ENCODE measurements at regions not wholly inside any gene's neighbourhood (a gene's known extent, or its start where the extent isn't known, plus 50 kb on each side); places are given as distances from the start of the nearest gene placed in this dataset.

DNA sequence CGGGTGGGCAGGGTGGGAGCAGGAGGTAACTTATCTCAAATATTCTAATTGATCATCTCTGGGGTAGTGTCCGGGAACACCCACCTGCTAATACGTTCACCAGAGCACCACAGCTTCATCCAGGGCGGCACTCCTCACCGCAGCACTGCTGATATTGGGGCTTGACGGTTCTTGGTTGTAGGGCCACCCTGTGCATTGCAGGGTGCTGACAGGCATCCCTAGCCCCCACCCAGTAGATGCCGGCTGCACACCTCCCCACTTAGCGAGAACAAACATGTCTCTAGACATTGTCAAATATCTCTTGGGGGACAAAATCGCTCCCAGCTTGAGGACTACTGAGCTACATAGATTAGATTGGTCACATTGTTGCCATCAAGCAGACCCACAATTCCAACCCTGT is 73.9 kb upstream of the WASF3 start:
- TF ChIP-seq, protein P1, sequence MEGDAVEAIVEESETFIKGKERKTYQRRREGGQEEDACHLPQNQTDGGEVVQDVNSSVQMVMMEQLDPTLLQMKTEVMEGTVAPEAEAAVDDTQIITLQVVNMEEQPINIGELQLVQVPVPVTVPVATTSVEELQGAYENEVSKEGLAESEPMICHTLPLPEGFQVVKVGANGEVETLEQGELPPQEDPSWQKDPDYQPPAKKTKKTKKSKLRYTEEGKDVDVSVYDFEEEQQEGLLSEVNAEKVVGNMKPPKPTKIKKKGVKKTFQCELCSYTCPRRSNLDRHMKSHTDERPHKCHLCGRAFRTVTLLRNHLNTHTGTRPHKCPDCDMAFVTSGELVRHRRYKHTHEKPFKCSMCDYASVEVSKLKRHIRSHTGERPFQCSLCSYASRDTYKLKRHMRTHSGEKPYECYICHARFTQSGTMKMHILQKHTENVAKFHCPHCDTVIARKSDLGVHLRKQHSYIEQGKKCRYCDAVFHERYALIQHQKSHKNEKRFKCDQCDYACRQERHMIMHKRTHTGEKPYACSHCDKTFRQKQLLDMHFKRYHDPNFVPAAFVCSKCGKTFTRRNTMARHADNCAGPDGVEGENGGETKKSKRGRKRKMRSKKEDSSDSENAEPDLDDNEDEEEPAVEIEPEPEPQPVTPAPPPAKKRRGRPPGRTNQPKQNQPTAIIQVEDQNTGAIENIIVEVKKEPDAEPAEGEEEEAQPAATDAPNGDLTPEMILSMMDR (IDR thresholded peaks at IDR 0.05 in 4 of 5, conservative IDR thresholded peaks at IDR 0.05 in 1 of 5), result no peak
- no peak for TF ChIP-seq POLR2A (IDR thresholded peaks at IDR 0.05)

All from gastrocnemius medialis (tissue), 4 donors.